ENCODE measurements at regions not wholly inside any gene's neighbourhood (a gene's known extent, or its start where the extent isn't known, plus 50 kb on each side); places are given as distances from the start of the nearest gene placed in this dataset.

GRCh38 chr1:5776035-5776550, 216.1 kb downstream of the NPHP4 start:
- no peaks in the 10 kb centered on the region for H3K79me2 ChIP-seq (ENCODE audit: control insufficient read depth, insufficient read depth, low read length)
- no peaks in the 10 kb centered on the region for H3K4me1 ChIP-seq (ENCODE audit: control insufficient read depth, extremely low read depth, insufficient read depth, low read length)
- H3K9ac ChIP-seq (ENCODE audit: insufficient read depth, low read length), result no peak overlapping the region
- DNase-seq (ENCODE audit: low read depth in 2 of 2), result no peak
- no peak overlapping the region for H2AFZ ChIP-seq (ENCODE audit: low read length)
- H3K4me3 ChIP-seq (replicated peaks in 1 of 4; ENCODE audit: control extremely low read depth in 1 of 4, insufficient read depth in 1 of 4, low read depth in 3 of 4, low read length in 4 of 4), result no peak overlapping the region
- H4K20me1 ChIP-seq (ENCODE audit: control insufficient read depth, extremely low read depth, insufficient read depth, low read length), result no peaks in the 10 kb centered on the region
- TF ChIP-seq EZH2 (IDR thresholded peaks at IDR 0.05; ENCODE audit: low read length, missing control alignments) (no peak), CTCF (conservative IDR thresholded peaks at IDR 0.05 in 1 of 2, IDR thresholded peaks at IDR 0.05 in 1 of 2; ENCODE audit: low read depth in 1 of 2, low read length in 2 of 2) (no peak)
- no peaks in the 10 kb centered on the region for H3K9me3 ChIP-seq (ENCODE audit: control insufficient read depth, insufficient read depth, low read depth, low read length)
- H3K27ac ChIP-seq (ENCODE audit: insufficient read depth, low read length), result no peak overlapping the region
- H3K27me3 ChIP-seq (ENCODE audit: control insufficient read depth, insufficient read depth, low read length), result no peaks in the 10 kb centered on the region
- no peak overlapping the region for H3K4me2 ChIP-seq (ENCODE audit: extremely low read depth, insufficient read depth, low read length)
- H3K36me3 ChIP-seq (ENCODE audit: control insufficient read depth, insufficient read depth, low read length), result no peaks in the 10 kb centered on the region

- H4K20me1 ChIP-seq (ENCODE audit: control insufficient read depth, extremely low read depth, insufficient read depth, low read length), result no peaks in the 10 kb centered on the region
- H3K4me1 ChIP-seq (ENCODE audit: control insufficient read depth, extremely low read depth, insufficient read depth, low read length), result no peaks in the 10 kb centered on the region
- H3K4me2 ChIP-seq (ENCODE audit: extremely low read depth, insufficient read depth, low read length), result no peak overlapping the region
- H2AFZ ChIP-seq (ENCODE audit: low read length), result no peak overlapping the region
- H3K9me3 ChIP-seq (ENCODE audit: control insufficient read depth, insufficient read depth, low read depth, low read length), result no peaks in the 10 kb centered on the region
- H3K79me2 ChIP-seq (ENCODE audit: control insufficient read depth, insufficient read depth, low read length), result no peaks in the 10 kb centered on the region
- H3K36me3 ChIP-seq (ENCODE audit: control insufficient read depth, insufficient read depth, low read length), result no peaks in the 10 kb centered on the region
- H3K27me3 ChIP-seq (ENCODE audit: control insufficient read depth, insufficient read depth, low read length), result no peaks in the 10 kb centered on the region
- no peak for DNase-seq (ENCODE audit: low read depth in 2 of 2)
- no peak for TF ChIP-seq CTCF (conservative IDR thresholded peaks at IDR 0.05 in 1 of 2, IDR thresholded peaks at IDR 0.05 in 1 of 2; ENCODE audit: low read depth in 1 of 2, low read length in 2 of 2)
- TF ChIP-seq EZH2 (IDR thresholded peaks at IDR 0.05; ENCODE audit: low read length, missing control alignments), result no peak
- no peak overlapping the region for H3K4me3 ChIP-seq (replicated peaks in 1 of 4; ENCODE audit: control extremely low read depth in 1 of 4, insufficient read depth in 1 of 4, low read depth in 3 of 4, low read length in 4 of 4)
- no peak overlapping the region for H3K9ac ChIP-seq (ENCODE audit: insufficient read depth, low read length)
- no peak overlapping the region for H3K27ac ChIP-seq (ENCODE audit: insufficient read depth, low read length)
Observed at GRCh38 chr1:5774019-5774418, 218.2 kb downstream of the NPHP4 start.

GRCh38 chr1:5771788-5772187, 220.4 kb downstream of the NPHP4 start:
- no peaks in the 10 kb centered on the region for H3K36me3 ChIP-seq (ENCODE audit: control insufficient read depth, insufficient read depth, low read length)
- no peak overlapping the region for H2AFZ ChIP-seq (ENCODE audit: low read length)
- no peak for DNase-seq (ENCODE audit: low read depth in 2 of 2)
- H3K4me1 ChIP-seq (ENCODE audit: control insufficient read depth, extremely low read depth, insufficient read depth, low read length), result no peaks in the 10 kb centered on the region
- H4K20me1 ChIP-seq (ENCODE audit: control insufficient read depth, extremely low read depth, insufficient read depth, low read length), result no peaks in the 10 kb centered on the region
- H3K27me3 ChIP-seq (ENCODE audit: control insufficient read depth, insufficient read depth, low read length), result no peaks in the 10 kb centered on the region
- no peaks in the 10 kb centered on the region for H3K9me3 ChIP-seq (ENCODE audit: control insufficient read depth, insufficient read depth, low read depth, low read length)
- H3K27ac ChIP-seq (ENCODE audit: insufficient read depth, low read length), result no peak overlapping the region
- H3K4me3 ChIP-seq (replicated peaks in 1 of 4; ENCODE audit: control extremely low read depth in 1 of 4, insufficient read depth in 1 of 4, low read depth in 3 of 4, low read length in 4 of 4), result no peak overlapping the region
- H3K9ac ChIP-seq (ENCODE audit: insufficient read depth, low read length), result no peak overlapping the region
- TF ChIP-seq CTCF (conservative IDR thresholded peaks at IDR 0.05 in 1 of 2, IDR thresholded peaks at IDR 0.05 in 1 of 2; ENCODE audit: low read depth in 1 of 2, low read length in 2 of 2) (no peak), EZH2 (IDR thresholded peaks at IDR 0.05; ENCODE audit: low read length, missing control alignments) (no peak)
- no peak overlapping the region for H3K4me2 ChIP-seq (ENCODE audit: extremely low read depth, insufficient read depth, low read length)
- H3K79me2 ChIP-seq (ENCODE audit: control insufficient read depth, insufficient read depth, low read length), result no peaks in the 10 kb centered on the region

All from fibroblast of lung (primary cell).